HCT116 (cell line): ENCODE measurements at regions not wholly inside any gene's neighbourhood (a gene's known extent, or its start where the extent isn't known, plus 50 kb on each side); places are given as distances from the start of the nearest gene placed in this dataset.

ENCODE experiments used
- ATAC-seq: fragments of 200-7000 bp; cut with Tn5 transposase; 2 replicates; pipeline ENCODE4 v1.9.1; 2020; ENCODE audit warnings: mild to moderate bottlenecking, moderate library complexity
- BruUV-seq: library from RNA; stranded (reverse); fragments of 400-500 nt; replicated peaks from 2 replicates; lab custom pipeline; 2021; lab: Mats Ljungman, UMichigan
- CTCF ChIA-PET: fragments of 300-600 bp; sonication (Branson Sonifier 250); formaldehyde crosslinking; loops from one replicate; lab custom pipeline; 2021; ENCODE audit warnings: antibody characterized with exemption; lab: Charles Lee
- POLR2A ChIA-PET: fragments of 300-600, 350-600 bp; sonication (Branson Sonifier 250); formaldehyde crosslinking; loops from one replicate; lab custom pipeline; 2021; ENCODE audit warnings: antibody characterized with exemption; lab: Charles Lee
- RAD21 ChIA-PET, 2 experiments: fragments of 300-600 bp; sonication (Branson Sonifier 250); formaldehyde crosslinking; loops; one replicate each; lab custom pipeline; 2023; ENCODE audit warnings: low total read pairs in 2 of 2; ENCODE audit not compliant: uncharacterized antibody in 2 of 2, unreplicated experiment in 2 of 2, low non-redundant PET in 1 of 2; lab: Charles Lee
- DNase-seq: peaks from one replicate; pipeline ENCODE4 v3.0.0-alpha.2; 2010; ENCODE audit warnings: low read depth, low spot score
- H2AFZ ChIP-seq: fragments of 200-600 bp; shearing (Covaris generic), sonication (generic); 2 replicates; pipeline ENCODE4 v1.6.1; 2017; ENCODE audit warnings: low read depth, mixed run types, mixed read lengths, antibody characterized with exemption, low read length; ENCODE audit not compliant: poor library complexity, severe bottlenecking
- H3K27ac ChIP-seq: 2 replicates; pipeline ENCODE4 v1.5.1; 2012; ENCODE audit warnings: low read depth, low read length
- H3K27me3 ChIP-seq: fragments of 200-600 bp; sonication (generic); 2 replicates; pipeline ENCODE4 v1.6.1; 2016; ENCODE audit warnings: mixed run types, low read length, mixed read lengths; ENCODE audit not compliant: insufficient read depth
- H3K36me3 ChIP-seq, 2 experiments: fragments of 200-500 bp in 1 of 2; fragments of 200-600 bp in 1 of 2; sonication (Bioruptor generic) in 1 of 2; sonication (generic) in 1 of 2; 2 replicates each; pipeline versions ENCODE4 v1.5.1 to v1.6.1; 2014 to 2016; ENCODE audit warnings: low read length in 2 of 2, inconsistent platforms in 1 of 2, mixed read lengths in 1 of 2, mixed run types in 1 of 2; ENCODE audit not compliant: insufficient read depth in 2 of 2, control insufficient read depth in 1 of 2
- H3K4me1 ChIP-seq, 2 experiments: fragments of 200-600 bp in 1 of 2; sonication (generic) in 1 of 2; 2 replicates each; pipeline versions ENCODE4 v1.5.1 to v1.6.1; 2012 to 2017; ENCODE audit warnings: low read length in 2 of 2, inconsistent platforms in 1 of 2, mild to moderate bottlenecking in 1 of 2, mixed read lengths in 1 of 2, mixed run types in 1 of 2, moderate library complexity in 1 of 2; ENCODE audit not compliant: insufficient read depth in 2 of 2, control insufficient read depth in 1 of 2
- H3K4me2 ChIP-seq: fragments of 200-600 bp; sonication (generic); 2 replicates; pipeline ENCODE4 v1.6.1; 2017; ENCODE audit warnings: mixed run types, low read length, mixed read lengths
- H3K4me3 ChIP-seq, 2 experiments: fragments of 200-600 bp in 1 of 2; sonication (generic) in 1 of 2; replicated peaks in 1 of 2; 2 replicates each; pipeline ENCODE4 v1.5.1; 2011 to 2016; ENCODE audit warnings: low read length in 2 of 2, control low read depth in 1 of 2, low read depth in 1 of 2, mild to moderate bottlenecking in 1 of 2, mixed read lengths in 1 of 2, mixed run types in 1 of 2
- H3K79me2 ChIP-seq: fragments of 200-600 bp; sonication (generic); 2 replicates; pipeline ENCODE4 v1.6.1; 2017; ENCODE audit warnings: mild to moderate bottlenecking, mixed run types, low read length, moderate library complexity, mixed read lengths; ENCODE audit not compliant: insufficient read depth
- H3K9ac ChIP-seq: fragments of 200-600 bp; sonication (generic); 2 replicates; pipeline ENCODE4 v1.6.1; 2016; ENCODE audit warnings: low read length, mixed read lengths
- H3K9me2 ChIP-seq: fragments of 200-600 bp; sonication (generic), shearing (Covaris generic); 2 replicates; pipeline ENCODE4 v1.6.1; 2017; ENCODE audit warnings: mixed run types, mild to moderate bottlenecking, moderate library complexity; ENCODE audit not compliant: insufficient read depth
- H3K9me3 ChIP-seq, 2 experiments: fragments of 200-500 bp in 1 of 2; fragments of 200-600 bp in 1 of 2; sonication (Bioruptor generic) in 1 of 2; sonication (generic) in 1 of 2; 2 replicates each; pipeline ENCODE4 v1.6.1; 2014 to 2017; ENCODE audit warnings: low read length in 2 of 2, mixed read lengths in 2 of 2, inconsistent platforms in 1 of 2, low read depth in 1 of 2, mild to moderate bottlenecking in 1 of 2, mixed run types in 1 of 2, moderate library complexity in 1 of 2; ENCODE audit not compliant: control insufficient read depth in 1 of 2, insufficient read depth in 1 of 2
- H4K20me1 ChIP-seq: fragments of 200-600 bp; sonication (generic), shearing (Covaris generic); 2 replicates; pipeline ENCODE4 v1.6.1; 2017; ENCODE audit warnings: mixed run types, mild to moderate bottlenecking, moderate library complexity; ENCODE audit not compliant: insufficient read depth
- CBX3 ChIP-seq: IDR thresholded peaks from 2 replicates; pipeline ENCODE4 v1.6.1; 2012; ENCODE audit warnings: low read depth
- CEBPB ChIP-seq: IDR thresholded peaks from 2 replicates; pipeline ENCODE4 v1.6.1; 2012; ENCODE audit warnings: low read depth
- EGR1 ChIP-seq: IDR thresholded peaks from 2 replicates; pipeline ENCODE4 v1.6.1; 2012; ENCODE audit warnings: low read depth
- EZH2phosphoT487 ChIP-seq: fragments of 200-600 bp; IDR thresholded peaks from 2 replicates; pipeline ENCODE4 v1.6.1; 2018; ENCODE audit warnings: antibody characterized with exemption, borderline replicate concordance
- FOSL1 ChIP-seq: IDR thresholded peaks from 2 replicates; pipeline ENCODE4 v1.6.1; 2012; ENCODE audit warnings: low read depth
- YY1 ChIP-seq: IDR thresholded peaks from 2 replicates; pipeline ENCODE4 v1.6.1; 2011; ENCODE audit warnings: low read length, low read depth, moderate library complexity, mild to moderate bottlenecking; ENCODE audit not compliant: insufficient replicate concordance; ENCODE audit errors: extremely low read depth
- ZBTB33 ChIP-seq: IDR thresholded peaks from 2 replicates; pipeline ENCODE4 v1.6.1; 2011; ENCODE audit warnings: mild to moderate bottlenecking, low read length, moderate library complexity; ENCODE audit not compliant: insufficient replicate concordance; ENCODE audit errors: extremely low read depth
- ZNF274 ChIP-seq: fragments of 200-500 bp; sonication (Bioruptor generic); IDR thresholded peaks from 2 replicates; pipeline ENCODE4 v1.6.1; 2014; ENCODE audit warnings: mild to moderate bottlenecking, low read depth, low read length, inconsistent platforms
- intact Hi-C: fragments of 100-400 bp; cut with micrococcal nuclease; formaldehyde crosslinking; loops from 2 replicates; pipeline ENCODE4 v1.10.0; 2022

DNA sequence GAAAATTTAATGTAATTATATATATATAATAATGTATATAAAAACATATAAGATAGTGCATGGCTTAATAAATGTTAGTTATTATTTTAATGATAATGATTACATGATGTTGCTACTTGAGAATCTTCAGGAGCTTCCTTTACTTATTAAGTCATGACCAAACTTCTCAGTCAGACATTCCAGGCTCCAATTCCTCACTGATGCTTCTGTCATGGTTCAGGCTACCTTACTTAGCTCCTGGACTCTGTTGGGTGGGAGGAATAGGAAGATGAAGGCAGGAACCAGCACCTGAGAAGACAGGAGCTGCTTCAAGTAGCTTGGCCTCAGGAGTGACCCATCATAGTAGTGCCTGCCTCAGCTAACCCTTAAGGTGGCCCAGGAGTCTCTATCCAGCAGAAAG, 55.0 kb upstream of the EEPD1 start:
- BruUV-seq, result no TSS peak
- Histone ChIP-seq H3K4me3 (no peak overlapping the region), H4K20me1 (no peaks in the 10 kb centered on the region), H3K27me3 (no peaks in the 10 kb centered on the region), H3K4me2 (no peak overlapping the region), H3K4me1 (peaks cover 0 to 5% of the 10 kb centered on the region in 2 experiments; a peak in 2 of 4 replicates), H3K9me2 (no peaks in the 10 kb centered on the region), H3K9ac (no peak overlapping the region), H3K27ac (no peak overlapping the region), H2AFZ (no peak overlapping the region), H3K9me3 (no peaks in the 10 kb centered on the region), H3K79me2 (no peaks in the 10 kb centered on the region), H3K36me3 (no peaks in the 10 kb centered on the region)
- intact Hi-C loops, result no loop called here
- DNase-seq, result no peak
- no peak for TF ChIP-seq CBX3
- TF ChIP-seq YY1, result no peak
- no peak for TF ChIP-seq ZNF274
- no peak for TF ChIP-seq EGR1
- no peak for TF ChIP-seq EZH2phosphoT487
- no peak for TF ChIP-seq CEBPB
- ChIA-PET CTCF (no interaction called here), RAD21 (no interaction called here), POLR2A (no interaction called here)
- no peak for ATAC-seq

DNA sequence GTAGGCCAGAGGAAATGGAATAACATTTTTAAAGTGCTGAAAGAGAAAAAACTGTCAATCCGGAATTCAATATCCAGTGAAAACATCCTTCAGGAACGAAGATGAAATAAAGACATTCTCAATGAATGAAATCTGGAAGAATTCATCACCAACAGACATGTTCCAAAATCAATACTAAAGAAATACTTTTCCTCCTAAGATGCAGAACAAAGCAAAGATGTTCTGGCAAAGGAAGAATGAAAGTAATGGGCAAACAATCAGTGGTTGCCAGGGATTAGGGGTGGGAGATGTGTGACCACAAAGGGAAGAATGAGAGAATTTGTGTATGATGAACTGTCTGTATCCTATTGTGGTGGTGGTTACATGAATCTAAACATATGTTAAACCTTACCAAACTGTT, 52.8 kb upstream of the EEPD1 start:
- no peak overlapping the region for H2AFZ ChIP-seq
- no peak overlapping the region for H3K4me3 ChIP-seq
- DNase-seq, result no peak
- ChIA-PET RAD21 (no interaction called here), POLR2A (no interaction called here), CTCF (no interaction called here)
- ATAC-seq, result no peak
- H3K9ac ChIP-seq, result no peak overlapping the region
- BruUV-seq, result no TSS peak
- H3K36me3 ChIP-seq, result no peaks in the 10 kb centered on the region
- H3K9me3 ChIP-seq, result no peaks in the 10 kb centered on the region
- H3K27ac ChIP-seq, result no peak overlapping the region
- no peak overlapping the region for H3K4me2 ChIP-seq
- no peak for TF ChIP-seq ZBTB33
- TF ChIP-seq FOSL1, result no peak
- H3K9me2 ChIP-seq, result no peaks in the 10 kb centered on the region
- no peaks in the 10 kb centered on the region for H3K79me2 ChIP-seq
- H3K27me3 ChIP-seq, result no peaks in the 10 kb centered on the region
- intact Hi-C loops, result no loop called here
- H4K20me1 ChIP-seq, result no peaks in the 10 kb centered on the region
- H3K4me1 ChIP-seq, result peaks cover 0 to 5% of the 10 kb centered on the region in 2 experiments; a peak in 2 of 4 replicates
